ENCODE measurements at regions not wholly inside any gene's neighbourhood (a gene's known extent, or its start where the extent isn't known, plus 50 kb on each side); places are given as distances from the start of the nearest gene placed in this dataset.
A peak's percentile ranks its signal among the peaks of the same experiment; 100 is the strongest.
"Not testable (repeated sequence)": the region's sequence is repeated elsewhere in the genome, so short reads cannot be mapped to it uniquely, and the experiment has no call there.

DNA sequence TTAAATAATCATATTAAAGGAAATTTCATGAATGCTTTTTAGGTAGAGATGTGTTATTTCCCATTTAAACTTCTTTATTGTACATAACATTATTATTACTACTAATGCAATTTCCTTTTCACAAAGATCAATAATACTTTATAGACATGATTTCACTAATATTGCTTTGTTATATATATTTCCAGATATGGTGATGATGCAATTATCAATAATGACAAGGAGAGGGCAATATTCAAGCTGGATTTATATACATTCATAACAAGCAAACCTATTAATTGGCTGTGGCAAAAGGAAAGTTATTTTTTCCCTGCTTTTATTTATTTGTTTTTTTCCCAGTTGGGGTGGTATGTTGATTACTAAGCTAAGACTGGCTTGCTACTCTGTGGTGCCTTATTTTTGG is 113.5 kb downstream of the RAP2B start:
- no peaks in the 10 kb centered on the region for H3K36me3 ChIP-seq (ENCODE audit: low read depth, missing control alignments)

DNA sequence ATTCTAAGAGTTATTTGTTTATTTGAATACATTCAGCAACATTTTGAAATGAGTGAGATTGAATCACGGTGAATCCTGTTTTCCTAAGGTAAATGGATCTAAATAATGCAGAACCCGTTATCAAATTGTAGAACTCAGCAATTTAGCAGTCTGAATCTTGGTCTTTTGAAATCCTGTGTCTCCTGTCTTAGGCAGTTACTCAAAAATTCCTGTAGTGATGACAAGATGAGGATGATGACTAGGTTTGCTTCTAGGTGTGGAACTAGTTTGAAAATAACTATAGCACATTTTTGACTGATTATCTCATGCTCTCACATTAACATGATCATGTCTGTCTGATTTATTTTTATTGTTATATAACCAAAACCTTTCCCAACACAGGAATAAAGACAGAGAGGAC is 115.0 kb downstream of the RAP2B start:
- no peaks in the 10 kb centered on the region for H3K9me3 ChIP-seq
- no peak for DNase-seq
- intact Hi-C loops (cut with DNase I; ENCODE audit: low total_unique reads) = no loop called here
- H3K36me3 ChIP-seq (ENCODE audit: low read depth, missing control alignments) = no peaks in the 10 kb centered on the region
- WGBS, 2 donors = 84 to 86% methylated on average over 2 of the region's 2 CpGs
- H3K27me3 ChIP-seq = no peaks in the 10 kb centered on the region
- no peaks in the 10 kb centered on the region for H3K4me1 ChIP-seq
- H3K27ac ChIP-seq = no peak overlapping the region
- TF ChIP-seq POLR2A (IDR thresholded peaks at IDR 0.05) (no peak), CTCF (IDR thresholded peaks at IDR 0.05) (no peak)
- no peak overlapping the region for H3K4me3 ChIP-seq

More for the DNA sequence above, 113.5 kb downstream of the RAP2B start:
- Histone ChIP-seq H3K4me1 (no peaks in the 10 kb centered on the region), H3K27ac (no peak overlapping the region), H3K27me3 (no peaks in the 10 kb centered on the region), H3K9me3 (no peaks in the 10 kb centered on the region), H3K4me3 (no peak overlapping the region)
- TF ChIP-seq POLR2A (IDR thresholded peaks at IDR 0.05) = no peak
- no peak for DNase-seq
- intact Hi-C loops (cut with DNase I; ENCODE audit: low total_unique reads) = no loop called here

- H3K27me3 ChIP-seq; H3K9me3 ChIP-seq; H3K36me3 ChIP-seq (ENCODE audit: low read depth, missing control alignments); intact Hi-C loops (cut with DNase I; ENCODE audit: low total_unique reads); H3K27ac ChIP-seq: not testable (repeated sequence)
- H3K4me1 ChIP-seq = peaks cover 13% of the 10 kb centered on the region
- peak; percentile 72 for DNase-seq
- 61 to 80% methylated on average over 22 to 29 of the region's 29 CpGs for WGBS, 2 donors
- H3K4me3 ChIP-seq = peak overlapping the region; percentile 36 to 38
Measured at GRCh38 chr3:153281236-153281997, 119.4 kb downstream of the RAP2B start.

GRCh38 chr3:153282355-153282754 is 120.3 kb downstream of the RAP2B start:
- no peak for DNase-seq
- intact Hi-C loops (cut with DNase I; ENCODE audit: low total_unique reads) = no loop called here

DNA sequence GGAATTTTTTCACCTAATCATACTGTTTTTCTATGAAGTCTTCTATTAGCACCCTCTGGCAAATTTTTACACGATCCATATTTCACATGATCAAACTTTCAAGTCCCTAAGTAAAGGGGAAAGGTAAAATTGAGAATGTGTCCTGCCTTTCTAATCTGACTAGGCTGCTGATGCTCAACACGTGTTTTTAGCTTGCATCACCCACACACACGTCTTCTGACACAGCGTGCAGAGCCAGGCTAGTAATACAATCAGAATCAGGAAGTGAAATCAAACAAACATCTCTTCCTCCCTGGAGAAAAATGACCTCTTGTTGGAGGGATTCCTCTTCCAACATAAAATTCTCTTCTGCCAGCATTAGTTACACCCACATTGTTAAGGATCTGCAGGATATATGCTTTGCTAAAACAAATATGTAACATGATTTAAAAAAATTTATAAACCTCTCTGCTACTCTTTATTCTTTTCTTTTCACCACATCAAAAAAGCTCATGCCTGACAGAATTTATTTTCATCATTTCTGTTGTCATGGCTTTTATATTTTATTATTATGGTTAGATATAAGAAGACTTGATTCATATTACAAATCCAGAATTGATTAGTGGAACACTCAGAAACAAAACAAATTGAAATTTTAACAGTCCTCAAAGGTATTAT is 122.4 kb downstream of the RAP2B start:
- DNase-seq = peak; percentile 77
- Histone ChIP-seq H3K27me3 (no peaks in the 10 kb centered on the region), H3K4me3 (no peak overlapping the region), H3K27ac (peak overlapping the region in 1 of 2 donors; percentile 31), H3K36me3 (ENCODE audit: low read depth, missing control alignments) (no peaks in the 10 kb centered on the region), H3K4me1 (peaks cover 13% of the 10 kb centered on the region), H3K9me3 (no peaks in the 10 kb centered on the region)
- TF ChIP-seq CTCF (IDR thresholded peaks at IDR 0.05) = no peak
- no peak for TF ChIP-seq POLR2A (IDR thresholded peaks at IDR 0.05)
- 13 to 18% methylated on average over 4 of the region's 4 CpGs for WGBS, 2 donors
- intact Hi-C loops (cut with DNase I; ENCODE audit: low total_unique reads) = no loop called here

More at GRCh38 chr3:153282355-153282754, 120.3 kb downstream of the RAP2B start:
- Histone ChIP-seq H3K4me3 (peak overlapping the region; percentile 29 to 38), H3K9me3 (no peaks in the 10 kb centered on the region), H3K4me1 (peaks cover 13% of the 10 kb centered on the region), H3K36me3 (ENCODE audit: low read depth, missing control alignments) (no peaks in the 10 kb centered on the region), H3K27me3 (no peaks in the 10 kb centered on the region), H3K27ac (no peak overlapping the region)
- TF ChIP-seq CTCF (IDR thresholded peaks at IDR 0.05) (no peak), POLR2A (IDR thresholded peaks at IDR 0.05) (no peak)
- WGBS, 2 donors = 70 to 74% methylated on average over 5 of the region's 5 CpGs

Data from testis (tissue), 2 donors.